GM19397 (cell line): ENCODE measurements at regions not wholly inside any gene's neighbourhood (a gene's known extent, or its start where the extent isn't known, plus 50 kb on each side); places are given as distances from the start of the nearest gene placed in this dataset.

Experiments used
- ATAC-seq: cut with Tn5 transposase; IDR thresholded peaks from one replicate; pipeline ENCODE4 v1.9.1; 2021; ENCODE audit warnings: mild to moderate bottlenecking, moderate library complexity; ENCODE audit not compliant: unreplicated experiment

DNA sequence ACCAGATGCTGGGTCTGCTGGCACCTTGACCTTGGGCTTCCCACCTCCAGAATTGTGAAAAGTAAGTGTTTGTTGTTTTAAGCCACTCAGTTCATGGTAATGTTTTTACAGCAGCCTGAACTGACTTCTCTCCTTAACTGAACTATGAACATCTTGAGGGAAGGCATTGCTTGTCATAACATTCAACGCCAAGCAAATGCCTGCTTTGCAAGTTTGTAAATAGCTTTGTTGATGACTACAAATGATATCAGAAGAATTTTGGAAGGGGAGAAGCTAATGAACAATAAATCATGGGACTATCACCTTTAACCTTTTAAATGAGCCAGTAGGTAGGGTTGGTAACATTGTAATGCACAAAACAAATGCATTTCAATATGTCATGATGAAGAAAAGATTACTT lies 402.4 kb upstream of the ADARB2 start:
- ATAC-seq, result no peak

DNA sequence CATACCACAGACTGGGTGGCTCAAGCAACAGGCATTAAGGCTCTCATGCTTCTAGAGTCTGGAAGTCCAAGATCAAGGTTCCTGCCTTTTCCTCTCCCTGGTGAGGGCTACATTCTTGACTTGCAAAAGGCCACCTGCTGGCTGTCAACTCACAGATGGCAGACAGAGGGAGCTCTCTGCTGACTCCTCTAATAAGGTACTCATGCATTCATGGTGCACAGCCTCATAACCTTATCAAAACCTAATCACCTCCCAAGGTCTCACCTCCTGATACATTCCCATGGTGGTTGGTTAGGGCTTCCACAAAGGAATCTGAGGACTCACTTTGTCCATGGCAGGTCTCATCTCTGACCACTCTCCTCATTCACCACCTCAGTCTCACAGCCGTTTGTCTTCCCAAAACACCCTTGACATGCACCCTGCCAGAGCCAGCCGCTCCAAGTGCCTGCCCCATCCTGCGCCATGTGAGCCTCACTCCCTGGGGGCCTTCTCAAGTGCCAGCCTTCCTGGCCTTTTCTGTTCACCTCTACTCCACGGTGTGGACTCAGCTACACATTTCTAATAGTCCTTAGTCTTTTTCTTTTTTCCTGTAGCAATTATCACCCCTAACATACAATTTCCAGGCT lies 400.3 kb upstream of the ADARB2 start:
- ATAC-seq, result no peak

DNA sequence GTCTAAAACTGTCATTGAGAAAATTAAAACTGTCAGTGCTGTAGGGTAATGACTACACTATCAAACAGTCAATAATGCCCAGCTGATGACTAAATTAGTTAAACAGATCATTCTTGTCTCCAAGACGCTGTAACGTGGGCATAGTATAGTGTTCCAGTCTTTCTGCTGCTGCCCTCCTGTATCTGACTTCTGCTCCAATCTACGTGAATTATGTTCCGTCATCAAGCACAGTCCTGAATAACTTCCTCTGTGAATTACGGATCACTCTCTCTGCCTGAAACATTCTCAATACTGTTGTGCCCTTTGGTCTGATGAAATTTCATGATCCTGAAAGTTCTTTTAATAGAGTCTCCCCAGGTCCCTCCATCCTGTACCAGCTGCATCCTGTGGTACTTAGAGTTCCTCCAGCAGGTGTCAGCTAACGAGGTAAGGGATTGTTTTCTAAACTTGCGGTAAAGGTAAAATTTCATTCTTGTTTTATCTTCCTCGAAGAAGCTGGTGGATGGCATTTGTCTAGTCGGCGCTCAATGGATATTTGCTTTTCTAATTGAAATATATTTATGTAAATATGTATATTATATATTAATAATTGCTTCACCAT lies 393.5 kb upstream of the ADARB2 start:
- ATAC-seq, result no peak

DNA sequence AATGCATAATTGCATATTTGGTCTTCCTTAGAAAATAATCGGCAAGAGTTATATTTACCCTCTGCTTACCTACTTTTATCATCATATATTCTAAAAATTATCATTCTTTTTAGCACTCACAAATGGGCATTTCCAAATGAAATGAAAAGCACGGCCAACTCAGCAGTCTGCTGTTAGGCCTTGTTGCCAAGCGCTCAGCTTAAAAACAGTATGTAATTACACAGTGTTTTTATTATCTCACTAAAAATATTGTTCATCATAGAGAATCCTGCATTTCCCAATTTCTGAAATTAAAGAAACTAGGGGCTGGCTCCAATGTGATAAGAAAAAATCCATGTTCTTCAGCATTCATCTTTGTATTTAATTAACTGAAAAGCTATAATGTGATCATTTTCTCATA lies 391.7 kb upstream of the ADARB2 start:
- ATAC-seq, result no peak

DNA sequence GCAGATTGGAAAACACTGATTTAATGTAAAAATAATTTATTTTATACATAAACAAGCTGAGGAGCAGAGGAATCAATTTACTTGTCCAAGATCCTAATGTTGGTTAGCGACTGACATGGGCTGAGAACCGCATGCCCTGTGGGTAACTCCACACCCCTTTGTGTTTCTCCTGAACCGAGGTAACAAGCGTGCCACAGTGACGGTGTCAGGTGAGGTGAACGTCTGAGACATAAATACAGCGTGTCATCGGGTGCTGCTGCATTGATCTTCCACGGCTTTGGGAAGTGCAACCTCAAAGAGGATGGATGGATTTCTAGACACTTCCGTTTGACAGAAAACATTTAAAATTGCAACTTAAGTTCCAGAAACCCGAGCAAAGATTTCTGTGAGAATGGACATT lies 386.8 kb upstream of the ADARB2 start:
- no peak for ATAC-seq

DNA sequence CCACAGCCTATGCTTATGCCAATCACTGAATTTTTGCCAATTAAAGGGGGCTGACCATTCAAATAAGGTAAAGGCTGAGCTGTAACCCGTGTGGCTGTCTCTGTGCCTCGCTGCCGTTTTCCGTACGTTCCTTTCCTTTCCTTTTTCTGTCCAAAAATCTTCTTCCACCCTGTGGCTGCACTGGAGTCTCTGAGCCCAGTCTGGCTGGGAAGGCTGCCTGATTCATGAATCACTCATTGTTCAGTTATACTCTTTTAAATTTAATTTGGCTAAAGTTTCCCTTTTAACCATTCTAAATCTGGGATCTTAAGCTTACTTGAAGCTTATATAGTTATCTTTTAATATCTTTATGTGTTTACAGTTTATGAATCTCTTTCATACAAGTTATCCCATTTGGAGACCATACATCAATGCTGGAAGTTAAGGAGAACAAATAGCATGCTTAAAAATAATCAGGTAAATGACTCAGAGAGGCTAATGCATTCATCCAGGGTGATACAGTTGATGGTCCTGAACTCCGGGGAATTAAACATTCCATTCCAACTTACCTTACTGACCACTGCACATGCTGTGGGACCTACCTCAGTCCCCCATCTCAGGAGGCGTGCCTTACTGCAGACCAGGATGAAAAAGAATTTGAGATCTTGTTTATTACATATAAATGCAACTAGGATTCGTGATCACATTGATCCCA lies 385.3 kb upstream of the ADARB2 start:
- ATAC-seq, result no peak

DNA sequence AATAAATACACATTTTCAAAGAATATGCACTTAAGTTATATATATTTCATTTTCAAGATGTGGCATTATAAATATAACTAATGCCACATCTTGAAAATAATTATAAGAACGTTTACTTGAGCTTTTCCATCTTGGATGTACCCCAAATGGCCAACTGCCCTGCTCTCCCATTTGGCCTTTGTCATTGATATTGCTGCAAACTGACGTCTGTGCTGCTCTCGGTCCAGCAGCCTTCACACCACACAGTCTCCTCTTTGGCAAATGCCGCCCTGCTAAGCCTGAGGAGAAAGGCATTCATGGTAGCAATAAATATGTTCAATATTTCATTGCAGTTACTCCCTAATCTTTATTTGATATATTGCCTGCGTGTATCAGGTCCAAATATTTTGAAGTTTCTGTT lies 384.6 kb upstream of the ADARB2 start:
- no peak for ATAC-seq

DNA sequence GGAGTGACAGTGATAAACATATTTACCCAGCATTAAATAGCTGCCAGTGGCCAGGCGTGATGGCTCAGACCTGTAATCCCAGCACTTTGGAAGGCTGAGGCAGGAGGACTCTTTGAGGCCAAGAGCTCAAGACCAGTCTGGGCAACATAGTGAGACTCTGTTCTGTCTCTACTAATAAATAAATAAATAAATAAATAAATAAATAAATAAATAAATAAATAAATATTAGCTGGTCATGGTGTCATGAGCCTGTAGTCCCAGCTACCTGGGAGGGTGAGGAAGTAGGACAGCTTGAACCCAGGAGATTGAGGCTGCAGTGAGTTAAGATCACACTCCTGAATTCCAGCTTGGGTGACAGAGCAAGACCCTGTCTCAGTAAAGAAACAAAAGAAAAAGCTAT lies 384.0 kb upstream of the ADARB2 start:
- ATAC-seq, result no peak

DNA sequence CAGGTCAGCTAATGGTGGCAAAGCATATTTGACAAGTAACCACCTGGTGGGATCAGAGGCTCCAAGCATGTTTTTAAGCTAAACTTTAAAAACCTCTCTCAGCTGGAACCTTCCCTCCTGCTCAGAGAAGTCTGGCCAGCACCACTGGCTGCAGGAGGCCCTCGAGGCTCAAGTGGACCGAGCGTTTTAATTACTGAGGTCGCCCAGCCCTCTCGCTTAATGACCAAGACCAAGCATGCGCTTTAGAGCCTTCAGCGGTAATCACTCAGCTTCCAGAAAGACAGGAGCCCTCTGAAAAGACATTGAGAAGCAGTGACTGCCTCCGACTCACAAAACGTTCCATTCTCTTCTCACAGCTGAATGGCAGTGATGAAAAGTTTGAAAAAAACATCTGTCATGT lies 383.4 kb upstream of the ADARB2 start:
- no peak for ATAC-seq

DNA sequence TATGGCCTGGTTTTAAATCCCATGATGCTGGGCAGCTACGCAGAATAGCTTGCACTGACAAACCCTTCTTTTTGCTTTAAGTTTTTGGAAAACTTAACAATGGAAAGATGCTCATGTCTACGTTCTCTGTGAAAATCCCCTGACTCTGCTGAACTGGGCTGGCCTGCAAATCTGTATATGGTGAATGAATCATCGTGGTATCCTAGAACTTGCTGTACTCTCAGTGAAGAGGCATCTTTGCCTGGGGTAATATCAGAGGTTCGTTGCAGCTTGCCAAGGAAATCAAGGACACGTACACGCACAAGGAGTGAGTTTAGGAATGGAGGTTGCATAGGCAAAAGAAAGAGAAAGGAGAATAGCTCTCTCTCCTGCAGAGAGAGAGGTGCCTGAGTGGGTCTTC lies 382.0 kb upstream of the ADARB2 start:
- ATAC-seq, result no peak

DNA sequence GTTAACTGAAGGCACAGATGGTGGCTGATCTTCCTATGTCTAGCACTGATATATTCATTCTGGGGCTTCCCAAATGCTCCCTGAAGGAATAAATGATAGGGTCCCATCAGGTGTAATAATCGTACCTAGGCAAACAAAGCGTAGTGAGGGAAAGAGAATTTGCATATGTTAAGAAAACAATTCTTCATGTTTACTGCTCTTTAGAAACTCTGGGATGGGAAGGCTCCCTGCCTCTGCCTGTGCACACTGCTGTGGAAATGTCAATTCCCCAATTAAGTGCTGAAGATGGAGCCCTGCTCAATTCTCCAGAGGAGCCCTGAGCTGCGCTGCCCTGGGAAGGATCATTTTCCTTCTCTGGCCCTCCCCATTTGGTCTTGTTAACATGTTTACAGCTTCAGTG lies 380.9 kb upstream of the ADARB2 start:
- no peak for ATAC-seq

DNA sequence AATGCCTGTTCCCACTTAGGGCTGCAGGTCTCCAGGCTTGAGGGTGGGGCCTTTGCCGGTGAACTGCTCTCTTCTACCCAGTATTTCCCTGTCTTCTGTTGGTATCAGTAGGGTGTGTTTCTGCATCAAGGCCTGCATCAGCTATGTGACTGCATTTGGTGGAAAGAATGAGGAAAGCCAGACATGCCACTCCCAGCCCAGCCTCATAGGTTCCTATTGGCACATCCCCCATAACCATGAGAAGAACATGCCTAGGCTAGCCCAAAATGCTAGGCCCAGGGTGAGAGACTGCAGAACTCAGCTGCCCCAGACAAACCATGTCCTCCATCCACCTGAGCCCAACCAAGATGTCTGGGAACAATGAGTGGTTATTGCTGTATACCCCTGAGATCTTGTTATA lies 380.3 kb upstream of the ADARB2 start:
- no peak for ATAC-seq

DNA sequence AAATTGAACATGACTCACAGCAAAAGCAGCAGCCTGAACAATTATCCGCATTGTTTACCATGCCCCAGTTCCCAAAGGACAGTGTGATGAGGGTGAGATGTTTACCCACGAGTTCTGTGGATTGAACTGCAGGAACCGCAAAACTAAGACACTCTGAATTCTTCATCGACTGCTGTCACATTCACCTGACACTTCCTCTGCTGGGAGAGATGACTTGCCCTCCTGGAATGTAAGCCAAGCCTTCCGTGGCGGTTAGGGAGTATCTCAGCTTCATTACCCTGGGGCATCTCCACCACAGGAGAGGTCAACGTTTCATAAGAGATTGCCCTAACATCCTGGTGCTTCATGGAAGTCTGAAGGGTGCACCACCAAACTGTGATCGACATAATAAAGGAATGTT lies 374.6 kb upstream of the ADARB2 start:
- ATAC-seq, result no peak

DNA sequence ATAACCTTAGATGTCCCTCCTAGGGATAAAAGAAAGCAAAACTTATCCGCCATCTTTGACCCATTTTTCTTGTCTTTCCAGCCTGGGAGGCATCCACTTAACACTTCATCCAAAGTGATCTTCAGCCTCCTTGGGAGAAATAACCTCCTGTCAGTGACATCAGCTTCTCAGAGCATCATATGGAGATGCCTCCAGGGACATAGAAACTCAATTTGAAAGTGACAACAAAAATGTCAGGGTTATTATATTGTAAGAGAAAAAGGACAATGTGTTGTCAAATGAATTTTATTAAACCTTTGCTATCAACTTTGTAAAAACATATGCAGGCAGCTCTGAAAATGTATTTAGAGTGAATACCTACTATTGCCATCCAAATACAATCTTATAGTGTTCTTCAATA lies 371.2 kb upstream of the ADARB2 start:
- no peak for ATAC-seq

DNA sequence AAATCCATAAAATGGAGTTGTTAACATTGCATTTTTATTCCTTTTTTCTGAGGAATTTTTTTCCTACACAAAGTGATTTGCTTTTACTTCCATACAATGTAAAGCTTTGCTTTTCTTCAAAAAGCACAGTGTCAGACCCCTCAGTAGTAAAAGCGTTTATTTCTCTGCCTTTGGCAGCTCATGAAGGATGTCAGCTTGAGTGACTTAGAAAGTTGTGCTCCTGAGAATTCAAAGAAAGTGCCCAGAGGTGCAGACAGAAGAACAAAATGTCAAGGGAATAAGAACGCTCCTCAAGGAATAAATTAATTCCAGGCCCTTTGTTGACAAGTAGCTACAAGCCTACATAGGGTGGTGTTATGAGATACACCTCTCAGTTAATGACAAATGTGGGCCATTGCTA lies 369.3 kb upstream of the ADARB2 start:
- ATAC-seq, result no peak

DNA sequence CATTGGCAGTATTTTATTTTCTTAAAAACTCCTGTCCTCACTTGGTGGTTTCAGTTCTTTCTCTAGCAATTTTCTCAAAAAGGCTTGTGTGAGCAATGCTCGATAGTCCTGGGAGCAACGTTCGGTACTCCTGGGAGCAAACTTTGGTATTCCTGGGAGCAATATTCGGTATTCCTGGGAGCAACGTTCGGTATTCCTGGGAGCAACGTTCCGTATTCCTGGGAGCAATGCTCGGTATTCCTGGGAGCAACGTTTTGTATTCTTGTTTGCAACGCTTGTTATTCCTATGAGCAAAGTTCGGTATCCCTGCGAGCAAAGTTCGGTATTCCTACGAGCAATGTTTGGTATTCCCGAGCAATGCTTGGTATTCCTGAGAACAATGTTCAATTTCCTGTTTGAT lies 362.0 kb upstream of the ADARB2 start:
- no peak for ATAC-seq

DNA sequence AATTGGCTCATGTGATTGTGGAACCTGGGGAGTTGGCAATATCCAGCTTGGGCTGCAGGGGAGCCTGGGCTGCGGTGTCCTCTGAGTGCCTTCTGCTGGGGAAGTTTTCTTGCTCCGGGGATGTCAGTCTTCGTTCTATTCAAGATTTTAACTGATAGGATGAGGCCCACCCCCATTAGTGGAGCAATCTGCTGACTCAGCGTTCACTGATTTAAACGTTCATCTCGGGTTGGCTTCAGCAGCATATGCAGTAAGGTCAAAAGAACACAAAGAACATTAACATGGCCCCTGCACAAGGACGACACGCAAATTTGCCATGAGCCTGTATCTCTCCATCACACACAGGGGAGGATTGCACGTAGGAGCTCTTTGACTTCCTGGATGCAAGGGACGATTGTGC lies 360.6 kb upstream of the ADARB2 start:
- no peak for ATAC-seq

DNA sequence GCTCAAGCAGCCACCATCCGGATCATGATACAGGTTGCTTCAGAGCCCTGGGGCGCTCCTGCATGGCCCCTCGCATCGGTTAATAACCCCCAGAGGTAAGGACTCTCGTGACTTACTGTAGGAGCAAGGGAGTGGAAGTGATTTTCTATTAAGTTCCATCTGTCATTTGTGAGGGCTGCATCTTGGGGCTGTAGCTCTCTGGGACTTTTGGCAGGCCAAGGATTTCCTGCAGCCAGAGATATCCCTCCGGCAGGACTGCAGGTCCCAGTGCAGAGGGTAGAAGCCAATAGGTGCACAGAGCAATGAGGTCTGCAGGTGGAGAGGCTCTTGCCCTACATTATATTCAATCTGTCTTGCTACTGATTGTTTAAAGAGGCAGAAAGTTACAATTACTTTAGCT lies 356.8 kb upstream of the ADARB2 start:
- ATAC-seq, result no peak

DNA sequence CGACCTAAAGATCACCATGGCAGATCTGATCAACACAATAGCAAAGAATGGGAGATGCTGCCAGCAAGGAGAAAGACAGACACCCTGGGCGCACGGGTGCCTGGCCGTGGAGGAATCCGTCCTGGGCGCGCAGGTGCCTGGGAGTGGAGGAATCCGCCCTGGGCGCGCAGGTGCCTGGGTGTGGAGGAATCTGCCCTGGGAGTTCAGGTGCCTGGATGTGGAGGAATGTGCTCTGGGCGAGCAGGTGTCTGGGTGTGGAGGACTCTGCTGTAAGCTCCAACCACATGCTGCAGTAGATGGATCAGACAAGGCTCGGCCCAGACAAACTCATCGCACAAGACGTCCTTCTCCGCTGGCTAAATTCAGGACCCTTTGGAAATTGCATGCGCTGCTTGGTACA lies 346.3 kb upstream of the ADARB2 start:
- ATAC-seq, result no peak

DNA sequence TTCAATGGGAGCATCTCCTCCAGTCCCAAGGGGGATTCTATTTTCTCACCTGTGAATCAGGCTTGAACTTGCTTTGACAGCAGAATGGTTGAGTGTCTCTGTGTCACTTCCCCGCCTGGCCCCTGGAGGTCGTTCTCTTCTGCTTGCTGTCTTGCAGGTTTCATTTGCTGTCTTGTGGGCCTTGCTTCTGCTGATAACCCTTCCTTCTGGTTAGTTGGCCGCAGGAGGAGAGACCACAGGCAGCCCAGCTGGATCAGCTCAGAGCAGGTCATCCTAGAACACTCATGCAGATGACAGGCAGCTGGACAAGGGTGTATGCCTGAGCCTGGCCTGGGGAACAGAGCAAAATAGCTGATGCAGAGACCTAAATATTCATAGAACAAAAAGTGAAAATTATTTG lies 344.2 kb upstream of the ADARB2 start:
- no peak for ATAC-seq

DNA sequence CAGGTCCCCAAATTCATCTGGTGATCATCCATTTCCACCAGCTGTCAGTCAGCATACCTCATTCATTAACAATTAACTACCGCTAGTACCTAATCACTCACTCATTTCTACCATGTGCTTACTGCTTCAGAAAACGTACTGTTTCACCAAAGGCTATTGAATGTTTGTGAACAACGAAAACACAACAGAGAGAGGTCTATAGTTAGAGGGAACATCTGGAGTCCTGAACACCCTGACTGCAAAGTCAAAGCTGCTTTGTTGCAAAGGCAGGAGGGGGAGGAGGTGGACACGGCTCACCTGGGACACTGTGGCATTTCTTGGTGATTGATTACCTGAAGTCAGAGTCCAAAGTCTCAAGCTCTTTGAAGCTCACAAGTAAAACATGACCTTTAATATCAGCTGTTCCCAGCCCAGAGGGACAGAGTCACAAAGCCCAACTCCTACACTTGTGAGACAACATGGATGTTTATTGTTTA lies 342.3 kb upstream of the ADARB2 start:
- peak; percentile 62 for ATAC-seq

DNA sequence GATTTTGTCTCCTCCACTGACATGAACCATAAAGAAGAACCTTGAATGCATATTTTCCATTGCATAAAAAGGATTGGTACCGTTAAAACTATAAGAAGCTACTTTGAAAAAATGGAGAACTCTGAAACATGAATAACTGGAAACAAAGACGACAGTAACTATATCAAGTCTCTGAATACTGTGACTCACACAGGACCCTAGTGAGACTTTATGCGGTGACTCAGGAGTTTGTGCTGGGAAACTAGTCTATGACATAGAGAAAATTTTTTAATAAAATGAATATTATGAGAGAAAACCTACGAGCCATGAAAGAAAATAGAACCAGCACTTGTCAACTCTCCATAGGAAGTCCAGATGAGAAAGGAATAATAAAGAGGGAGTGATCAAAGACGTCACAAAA lies 339.9 kb upstream of the ADARB2 start:
- no peak for ATAC-seq

DNA sequence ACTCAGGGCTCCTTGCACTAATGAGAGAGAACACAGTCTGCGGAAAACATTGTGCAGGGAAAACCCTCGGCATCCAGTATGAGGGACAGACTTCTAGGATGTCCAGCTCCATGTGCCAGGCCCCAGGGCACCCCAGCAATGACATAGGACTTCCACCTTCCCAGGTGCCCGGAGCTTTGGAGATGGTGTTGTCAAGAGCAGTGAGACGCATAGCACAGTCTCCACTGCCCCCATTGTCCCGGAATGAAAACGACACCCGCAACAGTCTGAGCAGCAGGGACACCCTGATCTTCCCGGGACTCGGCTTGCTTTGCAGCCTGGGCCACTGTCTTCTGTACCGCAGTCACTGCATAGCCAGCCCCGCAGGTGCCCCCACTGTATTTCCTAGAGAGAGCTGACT lies 339.2 kb upstream of the ADARB2 start:
- ATAC-seq, result no peak
